Adrenal gland (tissue), 5 donors: ENCODE measurements at regions not wholly inside any gene's neighbourhood (a gene's known extent, or its start where the extent isn't known, plus 50 kb on each side); places are given as distances from the start of the nearest gene placed in this dataset.

ENCODE experiments used
- POLR2A ChIP-seq, 2 donors: fragments of 450-650 bp; IDR thresholded peaks; one replicate each; pipeline ENCODE4 v1.6.1; 2017; ENCODE audit warnings: antibody characterized with exemption in 2 of 2, mild to moderate bottlenecking in 2 of 2, moderate library complexity in 1 of 2
- TF ChIP-seq, protein P1 (sequence below), 6 experiments: fragments of 450-650 bp in 4 of 6; fragments of 200-600 bp in 2 of 6; sonication (generic) in 1 of 6; IDR thresholded peaks; 1 replicate in 5 of 6; 2 replicates in 1 of 6; pipeline versions ENCODE4 v1.5.1 to v1.8.0; 2016 to 2021; ENCODE audit warnings: antibody characterized with exemption in 6 of 6, mild to moderate bottlenecking in 2 of 6, moderate library complexity in 1 of 6
- donor health status: DM: no; HTN: no; CAD: no.

DNA sequence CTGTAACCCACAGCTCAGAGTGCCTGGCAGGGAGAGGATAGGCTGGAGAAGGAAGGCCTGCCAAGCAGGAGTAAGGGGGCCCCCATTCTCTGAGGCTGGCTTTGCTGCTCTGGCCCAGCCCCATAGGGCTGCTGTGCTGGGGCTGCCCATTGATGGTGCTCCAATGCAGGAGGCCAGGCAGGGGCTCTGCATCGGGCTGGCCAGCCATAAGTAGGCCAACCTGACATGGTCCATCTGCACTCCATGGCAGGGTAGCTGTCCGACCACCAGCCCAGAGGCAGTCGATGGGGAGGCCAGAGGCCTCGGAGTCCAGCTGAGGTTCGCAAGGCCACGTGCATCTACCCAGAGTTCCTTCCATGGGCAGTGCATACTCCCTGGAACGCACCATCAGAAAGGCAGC, 75.0 kb upstream of the PITX1 start:
- no peak for TF ChIP-seq POLR2A (IDR thresholded peaks at IDR 0.05)
- TF ChIP-seq, protein P1, sequence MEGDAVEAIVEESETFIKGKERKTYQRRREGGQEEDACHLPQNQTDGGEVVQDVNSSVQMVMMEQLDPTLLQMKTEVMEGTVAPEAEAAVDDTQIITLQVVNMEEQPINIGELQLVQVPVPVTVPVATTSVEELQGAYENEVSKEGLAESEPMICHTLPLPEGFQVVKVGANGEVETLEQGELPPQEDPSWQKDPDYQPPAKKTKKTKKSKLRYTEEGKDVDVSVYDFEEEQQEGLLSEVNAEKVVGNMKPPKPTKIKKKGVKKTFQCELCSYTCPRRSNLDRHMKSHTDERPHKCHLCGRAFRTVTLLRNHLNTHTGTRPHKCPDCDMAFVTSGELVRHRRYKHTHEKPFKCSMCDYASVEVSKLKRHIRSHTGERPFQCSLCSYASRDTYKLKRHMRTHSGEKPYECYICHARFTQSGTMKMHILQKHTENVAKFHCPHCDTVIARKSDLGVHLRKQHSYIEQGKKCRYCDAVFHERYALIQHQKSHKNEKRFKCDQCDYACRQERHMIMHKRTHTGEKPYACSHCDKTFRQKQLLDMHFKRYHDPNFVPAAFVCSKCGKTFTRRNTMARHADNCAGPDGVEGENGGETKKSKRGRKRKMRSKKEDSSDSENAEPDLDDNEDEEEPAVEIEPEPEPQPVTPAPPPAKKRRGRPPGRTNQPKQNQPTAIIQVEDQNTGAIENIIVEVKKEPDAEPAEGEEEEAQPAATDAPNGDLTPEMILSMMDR (IDR thresholded peaks at IDR 0.05) = no peak
